HG02759 (cell line): ENCODE measurements at regions not wholly inside any gene's neighbourhood (a gene's known extent, or its start where the extent isn't known, plus 50 kb on each side); places are given as distances from the start of the nearest gene placed in this dataset.

ENCODE experiments used
- ATAC-seq: cut with Tn5 transposase; IDR thresholded peaks from one replicate; pipeline ENCODE4 v1.9.1; 2021; ENCODE audit warnings: mild to moderate bottlenecking, moderate library complexity; ENCODE audit not compliant: unreplicated experiment

- no peak for ATAC-seq
Measured at GRCh38 chr1:118739501-118739900, 248.6 kb downstream of the TBX15 start.

GRCh38 chr1:118736322-118736721 is 251.8 kb downstream of the TBX15 start:
- no peak for ATAC-seq

- no peak for ATAC-seq
Measured at GRCh38 chr1:118717893-118718292, 270.2 kb downstream of the TBX15 start.

GRCh38 chr1:118716775-118717174 is 271.4 kb downstream of the TBX15 start:
- ATAC-seq, result no peak

GRCh38 chr1:118711356-118711755 is 276.8 kb downstream of the TBX15 start:
- ATAC-seq, result no peak

- no peak for ATAC-seq
Measured at GRCh38 chr1:118698911-118699310, 289.2 kb downstream of the TBX15 start.

GRCh38 chr1:118692143-118692542 is 296.0 kb downstream of the TBX15 start:
- ATAC-seq, result no peak

GRCh38 chr1:118688891-118689290 is 299.3 kb downstream of the TBX15 start:
- ATAC-seq, result no peak

GRCh38 chr1:118661769-118662320 is 326.3 kb downstream of the TBX15 start:
- no peak for ATAC-seq

- ATAC-seq, result no peak
Measured at GRCh38 chr1:118660769-118661168, 327.4 kb downstream of the TBX15 start.

GRCh38 chr1:118659646-118660045 is 328.5 kb downstream of the TBX15 start:
- no peak for ATAC-seq

- no peak for ATAC-seq
Measured at GRCh38 chr1:118650107-118650807, 337.9 kb downstream of the TBX15 start.

- ATAC-seq, result no peak
Measured at GRCh38 chr1:118649369-118650106, 338.6 kb downstream of the TBX15 start.

- ATAC-seq, result no peak
Measured at GRCh38 chr1:118636004-118636403, 352.1 kb downstream of the TBX15 start.

GRCh38 chr1:118627435-118627834 is 360.7 kb downstream of the TBX15 start:
- no peak for ATAC-seq

- no peak for ATAC-seq
Measured at GRCh38 chr1:118621839-118622238, 366.3 kb downstream of the TBX15 start.

- ATAC-seq, result no peak
Measured at GRCh38 chr1:118618618-118619340, 369.4 kb downstream of the TBX15 start.

GRCh38 chr1:118617916-118618315 is 370.2 kb downstream of the TBX15 start:
- ATAC-seq, result no peak

GRCh38 chr1:118615066-118615465 is 373.1 kb downstream of the TBX15 start:
- no peak for ATAC-seq

GRCh38 chr1:118589238-118589846 is 398.8 kb downstream of the TBX15 start:
- ATAC-seq, result no peak

GRCh38 chr1:118588566-118588965 is 399.6 kb downstream of the TBX15 start:
- ATAC-seq, result no peak
